ENCODE measurements at regions not wholly inside any gene's neighbourhood (a gene's known extent, or its start where the extent isn't known, plus 50 kb on each side); places are given as distances from the start of the nearest gene placed in this dataset.

GRCh38 chr5:142461028-142461590 is 136.3 kb upstream of the SPRY4 start:
- no peak for DNase-seq (ENCODE audit: low spot score)
- Histone ChIP-seq H3K4me3 (no peak overlapping the region), H3K27ac (no peak overlapping the region), H3K4me1 (replicated peaks) (no peaks in the 10 kb centered on the region), H3K36me3 (no peaks in the 10 kb centered on the region), H3K9me3 (no peaks in the 10 kb centered on the region), H3K27me3 (replicated peaks; ENCODE audit: insufficient read depth) (no peaks in the 10 kb centered on the region)
- intact Hi-C loops (cut with DNase I) = no loop called here
- TF ChIP-seq POLR2AphosphoS5 (IDR thresholded peaks at IDR 0.05) = no peak
- TF ChIP-seq CTCF (IDR thresholded peaks at IDR 0.05) = no peak
- no peak for TF ChIP-seq POLR2A (IDR thresholded peaks at IDR 0.05)
- 93% methylated on average over 5 of the region's 5 CpGs for WGBS

DNA sequence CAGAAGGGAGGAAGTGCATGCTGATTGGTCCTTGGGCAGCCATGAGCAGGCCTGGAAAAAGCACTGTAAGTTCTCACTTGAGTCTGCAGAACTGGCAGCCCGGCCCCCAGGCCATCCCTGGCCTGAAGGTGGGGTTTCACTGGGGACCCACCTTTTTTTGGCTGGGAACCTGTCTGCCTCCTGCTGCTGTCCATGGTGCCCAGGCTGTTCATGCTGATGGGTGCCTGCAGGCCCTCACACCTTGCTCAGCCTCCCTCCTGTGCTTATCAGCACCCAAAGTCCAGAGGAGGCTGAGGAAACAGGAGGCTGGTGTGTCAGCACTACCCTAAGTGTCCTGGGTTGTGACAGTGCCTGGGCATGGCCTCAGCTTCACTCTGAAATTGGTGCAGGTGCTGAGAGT is 134.4 kb upstream of the SPRY4 start:
- Histone ChIP-seq H3K4me1 (replicated peaks) (no peaks in the 10 kb centered on the region), H3K27ac (no peak overlapping the region), H3K36me3 (no peaks in the 10 kb centered on the region), H3K27me3 (replicated peaks; ENCODE audit: insufficient read depth) (no peaks in the 10 kb centered on the region), H3K4me3 (no peak overlapping the region), H3K9me3 (no peaks in the 10 kb centered on the region)
- no peak for DNase-seq (ENCODE audit: low spot score)
- intact Hi-C loops (cut with DNase I) = no loop called here
- 90% methylated on average over 1 of the region's 1 CpG for WGBS
- TF ChIP-seq POLR2AphosphoS5 (IDR thresholded peaks at IDR 0.05) (no peak), CTCF (IDR thresholded peaks at IDR 0.05) (no peak), POLR2A (IDR thresholded peaks at IDR 0.05) (no peak)

GRCh38 chr5:142455856-142456255 is 131.0 kb upstream of the SPRY4 start:
- intact Hi-C loops (cut with DNase I) = no loop called here
- Histone ChIP-seq H3K36me3 (no peaks in the 10 kb centered on the region), H3K27me3 (replicated peaks; ENCODE audit: insufficient read depth) (no peaks in the 10 kb centered on the region), H3K4me1 (replicated peaks) (no peaks in the 10 kb centered on the region), H3K27ac (no peak overlapping the region), H3K4me3 (no peak overlapping the region), H3K9me3 (no peaks in the 10 kb centered on the region)
- no peak for DNase-seq (ENCODE audit: low spot score)
- 64% methylated on average over 2 of the region's 2 CpGs for WGBS
- TF ChIP-seq POLR2AphosphoS5 (IDR thresholded peaks at IDR 0.05) (no peak), POLR2A (IDR thresholded peaks at IDR 0.05) (no peak), CTCF (IDR thresholded peaks at IDR 0.05) (no peak)

DNA sequence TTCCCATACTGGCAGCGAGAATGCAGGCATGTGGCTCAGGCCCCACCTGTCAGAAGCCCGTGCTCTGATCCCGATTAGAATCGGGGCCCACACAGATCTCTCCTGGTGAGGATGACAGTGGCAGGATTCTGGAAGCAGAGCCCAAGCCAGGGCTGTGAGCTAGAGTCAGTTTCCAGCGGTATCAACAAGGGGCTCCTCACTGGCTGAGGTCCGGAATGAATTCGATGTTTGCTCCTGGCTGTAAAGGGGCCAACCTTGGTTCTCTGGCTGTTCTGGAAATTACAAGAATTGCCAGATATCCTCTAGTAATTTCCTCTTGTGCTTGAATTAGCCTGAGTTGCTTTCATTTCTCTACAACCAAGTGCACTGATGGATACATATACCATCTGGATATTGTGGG is 129.1 kb upstream of the SPRY4 start:
- Histone ChIP-seq H3K4me3 (no peak overlapping the region), H3K27me3 (replicated peaks; ENCODE audit: insufficient read depth) (no peaks in the 10 kb centered on the region), H3K9me3 (no peaks in the 10 kb centered on the region), H3K36me3 (no peaks in the 10 kb centered on the region), H3K4me1 (replicated peaks) (no peaks in the 10 kb centered on the region), H3K27ac (no peak overlapping the region)
- intact Hi-C loops (cut with DNase I) = no loop called here
- TF ChIP-seq CTCF (IDR thresholded peaks at IDR 0.05) = no peak
- no peak for DNase-seq (ENCODE audit: low spot score)
- 52% methylated on average over 7 of the region's 7 CpGs for WGBS

DNA sequence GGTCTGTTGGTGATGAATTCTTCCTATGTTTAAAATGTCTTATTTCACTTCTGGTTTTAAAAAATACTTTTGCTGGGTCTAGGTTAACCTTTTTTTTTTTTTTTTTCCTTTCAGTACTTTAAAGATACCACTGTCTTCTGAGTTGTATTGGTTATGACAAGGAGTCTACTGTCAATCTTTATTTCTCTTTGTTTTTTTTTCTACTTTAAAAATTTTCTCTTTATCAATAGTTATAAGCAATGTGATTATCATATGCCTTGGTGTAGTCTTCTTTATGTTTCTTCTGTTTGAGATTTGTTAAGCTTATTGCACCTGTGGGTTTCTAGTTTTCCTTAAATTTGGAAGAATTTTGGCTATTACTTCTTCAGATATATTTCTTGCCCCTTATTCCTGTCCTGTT is 125.6 kb upstream of the SPRY4 start:
- no peaks in the 10 kb centered on the region for H3K9me3 ChIP-seq
- no peaks in the 10 kb centered on the region for H3K36me3 ChIP-seq
- no peak overlapping the region for H3K27ac ChIP-seq
- TF ChIP-seq CTCF (IDR thresholded peaks at IDR 0.05) (no peak), POLR2A (IDR thresholded peaks at IDR 0.05) (no peak), POLR2AphosphoS5 (IDR thresholded peaks at IDR 0.05) (no peak)
- no peak overlapping the region for H3K4me3 ChIP-seq
- H3K4me1 ChIP-seq (replicated peaks) = no peaks in the 10 kb centered on the region
- DNase-seq (ENCODE audit: low spot score) = no peak
- intact Hi-C loops (cut with DNase I) = no loop called here
- no peaks in the 10 kb centered on the region for H3K27me3 ChIP-seq (replicated peaks; ENCODE audit: insufficient read depth)
